ENCODE measurements at regions not wholly inside any gene's neighbourhood (a gene's known extent, or its start where the extent isn't known, plus 50 kb on each side); places are given as distances from the start of the nearest gene placed in this dataset.
"Not testable (repeated sequence)": the region's sequence is repeated elsewhere in the genome, so short reads cannot be mapped to it uniquely, and the experiment has no call there.

DNA sequence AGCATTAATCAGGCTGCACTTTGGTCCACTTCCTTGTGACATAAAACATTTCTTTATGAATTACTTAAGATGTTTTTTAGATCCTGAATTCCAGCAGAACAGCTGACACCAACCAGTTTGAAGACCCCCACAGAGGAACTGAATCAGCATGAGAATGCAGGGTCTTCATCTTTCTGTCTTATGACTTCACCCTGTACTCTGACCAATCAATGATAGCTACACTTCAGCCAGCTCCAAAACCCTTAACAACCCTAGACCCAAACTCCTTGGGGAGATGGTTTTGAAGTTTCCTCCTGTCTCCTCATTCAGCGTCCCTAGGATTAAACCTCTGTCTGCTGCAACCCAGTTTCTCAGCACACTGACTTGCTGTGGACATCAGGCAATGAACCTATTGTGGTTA is 175.0 kb downstream of the CTH start:
- no peaks in the 10 kb centered on the region for H3K9me3 ChIP-seq (ENCODE audit: control extremely low read depth in 1 of 3, control insufficient read depth in 2 of 3, insufficient read depth in 1 of 3, low read length in 2 of 3)
- H3K9me3 Mint-ChIP-seq (ENCODE audit: insufficient read depth): peaks cover 2% of the 10 kb centered on the region
- H2AFZ ChIP-seq (ENCODE audit: insufficient read depth, low read depth, low read length, poor library complexity, severe bottlenecking): no peak overlapping the region
- no peak overlapping the region for H3K4me2 ChIP-seq (replicated peaks; ENCODE audit: low read depth, low read length, poor library complexity, severe bottlenecking)
- no peaks in the 10 kb centered on the region for H4K20me1 ChIP-seq (ENCODE audit: control insufficient read depth, insufficient read depth, low read length, poor library complexity, severe bottlenecking)
- no peak overlapping the region for H3K9ac ChIP-seq (ENCODE audit: low read length)
- TF ChIP-seq EZH2 (IDR thresholded peaks at IDR 0.05; ENCODE audit: borderline replicate concordance, insufficient read depth, low read depth, low read length, poor library complexity, severe bottlenecking): no peak
- TF ChIP-seq, protein P1, sequence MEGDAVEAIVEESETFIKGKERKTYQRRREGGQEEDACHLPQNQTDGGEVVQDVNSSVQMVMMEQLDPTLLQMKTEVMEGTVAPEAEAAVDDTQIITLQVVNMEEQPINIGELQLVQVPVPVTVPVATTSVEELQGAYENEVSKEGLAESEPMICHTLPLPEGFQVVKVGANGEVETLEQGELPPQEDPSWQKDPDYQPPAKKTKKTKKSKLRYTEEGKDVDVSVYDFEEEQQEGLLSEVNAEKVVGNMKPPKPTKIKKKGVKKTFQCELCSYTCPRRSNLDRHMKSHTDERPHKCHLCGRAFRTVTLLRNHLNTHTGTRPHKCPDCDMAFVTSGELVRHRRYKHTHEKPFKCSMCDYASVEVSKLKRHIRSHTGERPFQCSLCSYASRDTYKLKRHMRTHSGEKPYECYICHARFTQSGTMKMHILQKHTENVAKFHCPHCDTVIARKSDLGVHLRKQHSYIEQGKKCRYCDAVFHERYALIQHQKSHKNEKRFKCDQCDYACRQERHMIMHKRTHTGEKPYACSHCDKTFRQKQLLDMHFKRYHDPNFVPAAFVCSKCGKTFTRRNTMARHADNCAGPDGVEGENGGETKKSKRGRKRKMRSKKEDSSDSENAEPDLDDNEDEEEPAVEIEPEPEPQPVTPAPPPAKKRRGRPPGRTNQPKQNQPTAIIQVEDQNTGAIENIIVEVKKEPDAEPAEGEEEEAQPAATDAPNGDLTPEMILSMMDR (IDR thresholded peaks at IDR 0.05): no peak
- intact Hi-C loops (cut with micrococcal nuclease): no loop called here
- no CpG with 5 or more reads among the region's 1 CpG for WGBS (ENCODE audit: insufficient coverage)
- H3K27me3 Mint-ChIP-seq: peaks cover 6% of the 10 kb centered on the region
- H3K79me2 ChIP-seq (ENCODE audit: control insufficient read depth, insufficient read depth, low read length): no peaks in the 10 kb centered on the region
- no peak overlapping the region for H3K4me3 ChIP-seq (ENCODE audit: control extremely low read depth in 1 of 5, extremely low read depth in 1 of 5, insufficient read depth in 1 of 5, low read depth in 2 of 5, low read length in 4 of 5)
- H3K27ac Mint-ChIP-seq: no peak overlapping the region
- no peak for DNase-seq
- CTCF ChIA-PET: no interaction called here
- POLR2A ChIA-PET: no interaction called here
- ATAC-seq (ENCODE audit: low read depth): no peak
- H3K27me3 ChIP-seq (replicated peaks in 1 of 4; ENCODE audit: control extremely low read depth in 1 of 4, control insufficient read depth in 3 of 4, insufficient read depth in 4 of 4, low read length in 3 of 4): no peaks in the 10 kb centered on the region
- H3K4me1 ChIP-seq (ENCODE audit: control insufficient read depth in 2 of 2, insufficient read depth in 2 of 2, low read length in 2 of 2): no peaks in the 10 kb centered on the region
- H3K4me3 Mint-ChIP-seq: no peak overlapping the region
- H3K27ac ChIP-seq (ENCODE audit: low read length in 2 of 2): no peak overlapping the region
- H3K36me3 ChIP-seq (replicated peaks in 1 of 2; ENCODE audit: control extremely low read depth in 1 of 2, control insufficient read depth in 1 of 2, extremely low read depth in 1 of 2, insufficient read depth in 2 of 2, low read length in 1 of 2): no peaks in the 10 kb centered on the region
- no peaks in the 10 kb centered on the region for H3K4me1 Mint-ChIP-seq

DNA sequence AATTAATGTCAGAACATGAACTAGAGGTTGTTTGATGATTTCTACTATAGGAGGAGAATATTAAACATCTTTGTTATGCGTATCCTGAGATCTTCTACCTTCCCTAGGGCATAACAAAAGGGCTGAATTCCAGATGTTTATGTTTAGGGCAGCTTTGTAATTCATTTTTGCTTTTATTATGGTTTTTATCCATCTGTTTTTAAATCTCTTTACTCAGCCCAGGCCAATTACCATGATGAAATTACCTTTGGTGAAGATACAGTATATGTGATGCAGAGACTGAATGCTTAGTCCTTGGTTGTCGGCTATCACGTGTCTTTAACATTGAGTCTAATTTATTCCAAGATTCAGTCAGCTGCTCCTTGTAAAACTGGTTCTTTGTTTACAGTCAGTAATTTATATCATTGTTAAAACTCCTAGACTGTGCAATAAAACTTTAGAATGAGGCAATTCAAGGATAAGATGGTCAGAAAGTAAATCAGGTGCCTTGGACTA is 176.9 kb downstream of the CTH start:
- intact Hi-C loops (cut with micrococcal nuclease): no loop called here
- H3K36me3 ChIP-seq (replicated peaks in 1 of 2; ENCODE audit: control extremely low read depth in 1 of 2, control insufficient read depth in 1 of 2, extremely low read depth in 1 of 2, insufficient read depth in 2 of 2, low read length in 1 of 2): no peaks in the 10 kb centered on the region
- H2AFZ ChIP-seq (ENCODE audit: insufficient read depth, low read depth, low read length, poor library complexity, severe bottlenecking): no peak overlapping the region
- CTCF ChIA-PET: no interaction called here
- TF ChIP-seq EZH2 (IDR thresholded peaks at IDR 0.05; ENCODE audit: borderline replicate concordance, insufficient read depth, low read depth, low read length, poor library complexity, severe bottlenecking): no peak
- TF ChIP-seq, protein P1 (IDR thresholded peaks at IDR 0.05): no peak
- no CpG with 5 or more reads among the region's 3 CpGs for WGBS (ENCODE audit: insufficient coverage)
- no peak overlapping the region for H3K4me2 ChIP-seq (replicated peaks; ENCODE audit: low read depth, low read length, poor library complexity, severe bottlenecking)
- ATAC-seq (ENCODE audit: low read depth) (no peak), DNase-seq (no peak)
- H4K20me1 ChIP-seq (ENCODE audit: control insufficient read depth, insufficient read depth, low read length, poor library complexity, severe bottlenecking): no peaks in the 10 kb centered on the region
- H3K27ac ChIP-seq (ENCODE audit: low read length in 2 of 2): no peak overlapping the region
- no peak overlapping the region for H3K9ac ChIP-seq (ENCODE audit: low read length)
- no peaks in the 10 kb centered on the region for H3K9me3 ChIP-seq (ENCODE audit: control extremely low read depth in 1 of 3, control insufficient read depth in 2 of 3, insufficient read depth in 1 of 3, low read length in 2 of 3)
- Mint-ChIP-seq H3K4me3 (no peak overlapping the region), H3K9me3 (ENCODE audit: insufficient read depth) (peaks cover 2% of the 10 kb centered on the region), H3K4me1 (no peaks in the 10 kb centered on the region), H3K27me3 (peaks cover 6% of the 10 kb centered on the region), H3K27ac (no peak overlapping the region)
- no peaks in the 10 kb centered on the region for H3K79me2 ChIP-seq (ENCODE audit: control insufficient read depth, insufficient read depth, low read length)
- H3K4me1 ChIP-seq (ENCODE audit: control insufficient read depth in 2 of 2, insufficient read depth in 2 of 2, low read length in 2 of 2): no peaks in the 10 kb centered on the region
- no peak overlapping the region for H3K4me3 ChIP-seq (ENCODE audit: control extremely low read depth in 1 of 5, extremely low read depth in 1 of 5, insufficient read depth in 1 of 5, low read depth in 2 of 5, low read length in 4 of 5)
- POLR2A ChIA-PET: no interaction called here
- H3K27me3 ChIP-seq (replicated peaks in 1 of 4; ENCODE audit: control extremely low read depth in 1 of 4, control insufficient read depth in 3 of 4, insufficient read depth in 4 of 4, low read length in 3 of 4): no peaks in the 10 kb centered on the region

DNA sequence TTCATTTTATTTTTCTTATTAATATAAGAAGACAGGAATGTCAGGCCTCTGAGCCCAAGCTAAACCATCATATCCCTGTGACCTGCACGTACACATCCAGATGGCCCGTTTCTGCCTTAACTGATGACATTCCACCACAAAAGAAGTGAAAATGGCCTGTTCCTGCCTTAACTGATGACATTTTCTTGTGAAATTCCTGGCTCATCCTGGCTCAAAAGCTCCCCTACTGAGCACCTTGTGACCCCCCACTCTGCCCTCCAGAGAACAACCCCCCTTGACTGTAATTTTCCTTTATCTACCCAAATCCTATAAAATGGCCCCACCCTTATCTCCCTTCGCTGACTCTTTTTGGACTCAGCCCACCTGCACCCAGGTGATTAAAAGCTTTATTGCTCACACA is 182.5 kb downstream of the CTH start:
- H4K20me1 ChIP-seq (ENCODE audit: control insufficient read depth, insufficient read depth, low read length, poor library complexity, severe bottlenecking); H3K4me3 ChIP-seq (ENCODE audit: control extremely low read depth in 1 of 5, extremely low read depth in 1 of 5, insufficient read depth in 1 of 5, low read depth in 2 of 5, low read length in 4 of 5); H3K4me2 ChIP-seq (replicated peaks; ENCODE audit: low read depth, low read length, poor library complexity, severe bottlenecking); DNase-seq; H3K9ac ChIP-seq (ENCODE audit: low read length); H3K27me3 ChIP-seq (replicated peaks in 1 of 4; ENCODE audit: control extremely low read depth in 1 of 4, control insufficient read depth in 3 of 4, insufficient read depth in 4 of 4, low read length in 3 of 4); H3K27ac Mint-ChIP-seq; H3K9me3 Mint-ChIP-seq (ENCODE audit: insufficient read depth); CTCF ChIA-PET; H2AFZ ChIP-seq (ENCODE audit: insufficient read depth, low read depth, low read length, poor library complexity, severe bottlenecking); H3K27ac ChIP-seq (ENCODE audit: low read length in 2 of 2); H3K36me3 ChIP-seq (replicated peaks in 1 of 2; ENCODE audit: control extremely low read depth in 1 of 2, control insufficient read depth in 1 of 2, extremely low read depth in 1 of 2, insufficient read depth in 2 of 2, low read length in 1 of 2); H3K79me2 ChIP-seq (ENCODE audit: control insufficient read depth, insufficient read depth, low read length); H3K4me1 Mint-ChIP-seq; intact Hi-C loops (cut with micrococcal nuclease); POLR2A ChIA-PET; ATAC-seq (ENCODE audit: low read depth); H3K4me3 Mint-ChIP-seq; H3K4me1 ChIP-seq (ENCODE audit: control insufficient read depth in 2 of 2, insufficient read depth in 2 of 2, low read length in 2 of 2); H3K27me3 Mint-ChIP-seq; H3K9me3 ChIP-seq (ENCODE audit: control extremely low read depth in 1 of 3, control insufficient read depth in 2 of 3, insufficient read depth in 1 of 3, low read length in 2 of 3): not testable (repeated sequence)
- 100% methylated on average over 2 of the region's 3 CpGs for WGBS (ENCODE audit: insufficient coverage)
